IMR-90 (cell line): ENCODE measurements at regions not wholly inside any gene's neighbourhood (a gene's known extent, or its start where the extent isn't known, plus 50 kb on each side); places are given as distances from the start of the nearest gene placed in this dataset.

Source experiments
- ATAC-seq: fragments of 200-7000 bp; cut with Tn5 transposase; 2 replicates; pipeline ENCODE4 v1.9.1; 2020; ENCODE audit warnings: low read depth, mild to moderate bottlenecking, moderate library complexity
- BruUV-seq: library from RNA; stranded (reverse); fragments of 400-500 nt; replicated peaks from 2 replicates; lab custom pipeline; 2021; lab: Mats Ljungman, UMichigan
- CTCF ChIA-PET: fragments of 300-600 bp; formaldehyde crosslinking; extraction: SDS; loops from one replicate; lab custom pipeline; 2021; ENCODE audit warnings: antibody characterized with exemption; lab: Yijun Ruan, JAX
- POLR2A ChIA-PET: fragments of 300-600 bp; sonication (Branson Sonifier 250); formaldehyde crosslinking; loops from one replicate; lab custom pipeline; 2022; ENCODE audit warnings: antibody characterized with exemption; ENCODE audit not compliant: unreplicated experiment; lab: Charles Lee
- DNase-seq: peaks from one replicate; pipeline ENCODE4 v3.0.0; 2013
- H2AFZ ChIP-seq: replicated peaks from 2 replicates; pipeline ENCODE3; 2013; ENCODE audit warnings: low read length, mild to moderate bottlenecking; ENCODE audit not compliant: poor library complexity
- H2AK5ac ChIP-seq: 2 replicates; pipeline ENCODE4 v1.6.1; 2013; ENCODE audit warnings: low read depth, low read length, inconsistent platforms
- H2AK9ac ChIP-seq: replicated peaks from 2 replicates; pipeline ENCODE3; 2013; ENCODE audit warnings: mild to moderate bottlenecking, low read depth, low read length, moderate library complexity; ENCODE audit not compliant: poor library complexity
- H2BK120ac ChIP-seq: 2 replicates; pipeline ENCODE4 v1.6.1; 2013; ENCODE audit warnings: low read depth, low read length, inconsistent platforms
- H2BK15ac ChIP-seq: 3 replicates; pipeline ENCODE4 v1.6.1; 2013; ENCODE audit warnings: low read depth, low read length, inconsistent platforms
- H2BK20ac ChIP-seq: 2 replicates; pipeline ENCODE4 v1.6.1; 2013; ENCODE audit warnings: low read depth, mild to moderate bottlenecking, inconsistent platforms, low read length, moderate library complexity
- H2BK5ac ChIP-seq: 2 replicates; pipeline ENCODE4 v1.6.1; 2013; ENCODE audit warnings: mild to moderate bottlenecking, low read depth, low read length, inconsistent platforms; ENCODE audit not compliant: poor library complexity, severe bottlenecking
- H3K14ac ChIP-seq: replicated peaks from 2 replicates; pipeline ENCODE4 v1.6.1; 2013; ENCODE audit warnings: low read depth, low read length, inconsistent platforms
- H3K18ac ChIP-seq: 2 replicates; pipeline ENCODE4 v1.6.1; 2013; ENCODE audit warnings: low read depth, low read length, control low read depth
- H3K23ac ChIP-seq: 2 replicates; pipeline ENCODE4 v1.6.1; 2013; ENCODE audit warnings: low read depth, low read length, inconsistent platforms
- H3K27ac ChIP-seq: 2 replicates; pipeline ENCODE4 v1.5.1; 2013; ENCODE audit warnings: mild to moderate bottlenecking, control low read depth, low read length; ENCODE audit not compliant: insufficient read depth
- H3K27me3 ChIP-seq: 2 replicates; pipeline ENCODE4 v1.6.1; 2013; ENCODE audit warnings: low read length; ENCODE audit not compliant: control insufficient read depth, insufficient read depth
- H3K36me3 ChIP-seq: 2 replicates; pipeline ENCODE4 v1.6.1; 2013; ENCODE audit warnings: low read length, mixed read lengths; ENCODE audit not compliant: control insufficient read depth, insufficient read depth
- H3K4ac ChIP-seq: 2 replicates; pipeline ENCODE4 v1.6.1; 2013; ENCODE audit warnings: low read depth, low read length, inconsistent platforms
- H3K4me1 ChIP-seq: 2 replicates; pipeline ENCODE4 v1.6.1; 2013; ENCODE audit warnings: low read length, mixed read lengths; ENCODE audit not compliant: control insufficient read depth, insufficient read depth
- H3K4me2 ChIP-seq: 2 replicates; pipeline ENCODE4 v1.6.1; 2013; ENCODE audit warnings: low read depth, mild to moderate bottlenecking, control low read depth, low read length, moderate library complexity
- H3K4me3 ChIP-seq: 2 replicates; pipeline ENCODE4 v1.5.1; 2013; ENCODE audit warnings: low read depth, mild to moderate bottlenecking, control low read depth, low read length, moderate library complexity; ENCODE audit not compliant: insufficient read depth
- H3K56ac ChIP-seq: 2 replicates; pipeline ENCODE4 v1.6.1; 2013; ENCODE audit warnings: low read length, inconsistent platforms; ENCODE audit not compliant: insufficient read depth; ENCODE audit errors: extremely low read depth
- H3K79me1 ChIP-seq, 2 experiments: 2 replicates each; pipeline ENCODE4 v1.6.1; 2013; ENCODE audit warnings: low read length in 2 of 2, inconsistent platforms in 1 of 2, low read depth in 1 of 2
- H3K9ac ChIP-seq: 2 replicates; pipeline ENCODE4 v1.6.1; 2013; ENCODE audit warnings: low read depth, low read length, control low read depth
- H3K9me1 ChIP-seq: 2 replicates; pipeline ENCODE4 v1.6.1; 2013; ENCODE audit warnings: low read length, inconsistent platforms; ENCODE audit not compliant: insufficient read depth
- H3K9me3 ChIP-seq: 2 replicates; pipeline ENCODE4 v1.6.1; 2013; ENCODE audit warnings: low read length; ENCODE audit not compliant: control insufficient read depth, insufficient read depth
- H4K20me1 ChIP-seq: 2 replicates; pipeline ENCODE4 v1.6.1; 2013; ENCODE audit warnings: low read length, inconsistent platforms; ENCODE audit not compliant: insufficient read depth
- H4K5ac ChIP-seq: 2 replicates; pipeline ENCODE4 v1.6.1; 2013; ENCODE audit warnings: mild to moderate bottlenecking, low read depth, low read length, control low read depth
- H4K8ac ChIP-seq, 2 experiments: 2 replicates each; pipeline ENCODE4 v1.6.1; 2013; ENCODE audit warnings: low read depth in 2 of 2, low read length in 2 of 2, control low read depth in 1 of 2, inconsistent platforms in 1 of 2
- H4K91ac ChIP-seq: 2 replicates; pipeline ENCODE4 v1.6.1; 2013; ENCODE audit warnings: low read depth, low read length, inconsistent platforms; ENCODE audit not compliant: insufficient read depth
- BHLHE40 ChIP-seq: fragments of 150-350 bp; IDR thresholded peaks from 2 replicates; pipeline ENCODE4 v1.6.1; 2016; ENCODE audit warnings: mild to moderate bottlenecking, low read depth, low read length
- CEBPB ChIP-seq: IDR thresholded peaks from 2 replicates; pipeline ENCODE4 v1.6.1; 2012; ENCODE audit warnings: low read depth, low read length, improper control_type of control experiment
- CHD1 ChIP-seq: IDR thresholded peaks from 2 replicates; pipeline ENCODE4 v1.6.1; 2012; ENCODE audit warnings: low read depth, low read length, improper control_type of control experiment
- ELK1 ChIP-seq: fragments of 150-350 bp; IDR thresholded peaks from 2 replicates; pipeline ENCODE4 v1.6.1; 2016; ENCODE audit warnings: low read depth, mild to moderate bottlenecking, low read length, moderate library complexity, borderline replicate concordance
- FOS ChIP-seq: fragments of 150-350 bp; IDR thresholded peaks from 2 replicates; pipeline ENCODE4 v1.6.1; 2016; ENCODE audit warnings: low read depth, low read length
- MAFK ChIP-seq: IDR thresholded peaks from 2 replicates; pipeline ENCODE4 v1.6.1; 2012; ENCODE audit warnings: low read depth, low read length, improper control_type of control experiment
- MAZ ChIP-seq: IDR thresholded peaks from 2 replicates; pipeline ENCODE4 v1.6.1; 2012; ENCODE audit warnings: low read depth, mild to moderate bottlenecking, low read length, improper control_type of control experiment, moderate library complexity, borderline replicate concordance
- MXI1 ChIP-seq: IDR thresholded peaks from 2 replicates; pipeline ENCODE4 v1.6.1; 2012; ENCODE audit warnings: low read depth, mild to moderate bottlenecking, low read length, moderate library complexity, borderline replicate concordance
- NFE2L2 ChIP-seq: fragments of 150-350 bp; IDR thresholded peaks from 2 replicates; pipeline ENCODE4 v1.6.1; 2016; ENCODE audit warnings: low read depth, mild to moderate bottlenecking, low read length
- RAD21 ChIP-seq: IDR thresholded peaks from 2 replicates; pipeline ENCODE4 v1.6.1; 2012; ENCODE audit warnings: low read length, improper control_type of control experiment
- RCOR1 ChIP-seq: IDR thresholded peaks from 2 replicates; pipeline ENCODE4 v1.6.1; 2012; ENCODE audit warnings: mild to moderate bottlenecking, low read length, improper control_type of control experiment; ENCODE audit not compliant: insufficient replicate concordance
- RFX5 ChIP-seq: IDR thresholded peaks from 2 replicates; pipeline ENCODE4 v1.8.0; 2012; ENCODE audit warnings: low read depth, mild to moderate bottlenecking, low read length, moderate library complexity
- SMC3 ChIP-seq: fragments of 150-350 bp; IDR thresholded peaks from 2 replicates; pipeline ENCODE4 v1.6.1; 2016; ENCODE audit warnings: low read depth, mild to moderate bottlenecking, antibody characterized with exemption, low read length, moderate library complexity
- WGBS, 2 experiments: methylation state at CpG; one replicate each; pipeline versions ENCODE4 v1.1.5 to v1.1.7; 2013; ENCODE audit warnings: missing lambda C conversion rate in 2 of 2; ENCODE audit not compliant: insufficient read length in 1 of 2; ENCODE audit errors: extremely low coverage in 2 of 2; 5-methylcytosine and 5-hydroxymethylcytosine counted together
- dilution Hi-C: fragments of 300-500 bp; cut with HindIII; formaldehyde crosslinking; loops from one replicate; pipeline ENCODE4 v1.14.3; 2018; ENCODE audit warnings: low sequenced_read_pairs; ENCODE audit not compliant: unreplicated experiment
- in situ Hi-C: fragments of 300-500 bp; cut with MboI; formaldehyde crosslinking; loops from 3 replicates; pipeline ENCODE4 v1.14.3; 2019; ENCODE audit warnings: low sequenced_read_pairs, inconsistent platforms, mixed read lengths
- intact Hi-C: fragments of 100-400 bp; cut with micrococcal nuclease; formaldehyde crosslinking; loops from 2 replicates; pipeline ENCODE4 v1.10.0; 2022
- TF ChIP-seq, protein P1 (sequence below): conservative IDR thresholded peaks from 2 replicates; pipeline ENCODE4 v1.5.1; 2012; ENCODE audit warnings: mild to moderate bottlenecking, low read depth, low read length, improper control_type of control experiment
- TF ChIP-seq, protein P2 (sequence below): fragments of 150-350 bp; IDR thresholded peaks from 2 replicates; pipeline ENCODE4 v1.6.1; 2017; ENCODE audit warnings: mild to moderate bottlenecking, antibody characterized with exemption, low read length, low read depth

DNA sequence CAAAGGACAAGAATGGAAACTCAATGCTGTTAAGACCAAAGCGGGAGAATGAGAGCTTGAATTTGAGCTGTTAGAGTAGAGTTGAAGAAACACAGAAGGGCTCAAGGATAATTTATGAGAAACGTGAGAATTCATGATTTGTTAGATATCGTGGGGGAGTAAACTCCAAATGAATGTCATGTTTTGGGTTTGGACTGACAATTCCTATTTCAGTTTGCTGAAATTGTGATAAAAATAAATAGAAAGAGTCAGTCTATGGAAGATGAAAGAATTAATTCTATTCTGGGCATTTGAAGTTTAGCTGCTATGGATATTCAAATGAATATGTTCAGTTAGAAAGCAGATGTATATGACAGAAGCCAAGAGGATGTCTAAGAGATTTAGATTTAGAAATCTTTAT is 723.4 kb upstream of the PIK3C3 start:
- ChIA-PET CTCF (no interaction called here), POLR2A (no interaction called here)
- intact Hi-C loops (loop anchor here (10.0 kb wide), 1 partner anchor 157 kb away; no protein-coding TSS in a partner anchor), dilution Hi-C loops (no loop called here), in situ Hi-C loops (no loop called here)
- Histone ChIP-seq H3K18ac (no peak overlapping the region), H4K5ac (no peak overlapping the region), H2AK5ac (no peak overlapping the region), H2BK120ac (no peak overlapping the region), H4K20me1 (no peaks in the 10 kb centered on the region), H3K9ac (no peak overlapping the region), H4K91ac (no peak overlapping the region), H3K36me3 (no peaks in the 10 kb centered on the region), H3K23ac (no peak overlapping the region), H2BK5ac (no peak overlapping the region), H3K9me3 (no peaks in the 10 kb centered on the region), H2BK15ac (no peak overlapping the region), H3K14ac (no peak overlapping the region), H2BK20ac (no peak overlapping the region), H3K4me1 (no peaks in the 10 kb centered on the region), H3K4me3 (no peak overlapping the region), H2AK9ac (no peak overlapping the region), H2AFZ (no peak overlapping the region), H3K27me3 (no peaks in the 10 kb centered on the region), H3K27ac (no peak overlapping the region), H3K4ac (no peak overlapping the region), H3K79me1 (no peaks in the 10 kb centered on the region), H3K4me2 (no peak overlapping the region), H4K8ac (no peak overlapping the region), H3K9me1 (no peaks in the 10 kb centered on the region), H3K56ac (no peak overlapping the region)
- no TSS peak for BruUV-seq
- DNase-seq (no peak), ATAC-seq (no peak)
- 83% methylated on average over 1 of the region's 3 CpGs; no CpG with 5 or more reads in 1 of the 2 experiments for WGBS, 2 experiments
- TF ChIP-seq BHLHE40 (no peak), SMC3 (no peak), CHD1 (no peak), MXI1 (no peak), FOS (no peak), RAD21 (no peak), MAZ (no peak), ELK1 (no peak), MAFK (no peak), RFX5 (no peak), RCOR1 (no peak), CEBPB (no peak), NFE2L2 (no peak)
- TF ChIP-seq, protein P1, sequence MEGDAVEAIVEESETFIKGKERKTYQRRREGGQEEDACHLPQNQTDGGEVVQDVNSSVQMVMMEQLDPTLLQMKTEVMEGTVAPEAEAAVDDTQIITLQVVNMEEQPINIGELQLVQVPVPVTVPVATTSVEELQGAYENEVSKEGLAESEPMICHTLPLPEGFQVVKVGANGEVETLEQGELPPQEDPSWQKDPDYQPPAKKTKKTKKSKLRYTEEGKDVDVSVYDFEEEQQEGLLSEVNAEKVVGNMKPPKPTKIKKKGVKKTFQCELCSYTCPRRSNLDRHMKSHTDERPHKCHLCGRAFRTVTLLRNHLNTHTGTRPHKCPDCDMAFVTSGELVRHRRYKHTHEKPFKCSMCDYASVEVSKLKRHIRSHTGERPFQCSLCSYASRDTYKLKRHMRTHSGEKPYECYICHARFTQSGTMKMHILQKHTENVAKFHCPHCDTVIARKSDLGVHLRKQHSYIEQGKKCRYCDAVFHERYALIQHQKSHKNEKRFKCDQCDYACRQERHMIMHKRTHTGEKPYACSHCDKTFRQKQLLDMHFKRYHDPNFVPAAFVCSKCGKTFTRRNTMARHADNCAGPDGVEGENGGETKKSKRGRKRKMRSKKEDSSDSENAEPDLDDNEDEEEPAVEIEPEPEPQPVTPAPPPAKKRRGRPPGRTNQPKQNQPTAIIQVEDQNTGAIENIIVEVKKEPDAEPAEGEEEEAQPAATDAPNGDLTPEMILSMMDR = no peak
- TF ChIP-seq, protein P2, sequence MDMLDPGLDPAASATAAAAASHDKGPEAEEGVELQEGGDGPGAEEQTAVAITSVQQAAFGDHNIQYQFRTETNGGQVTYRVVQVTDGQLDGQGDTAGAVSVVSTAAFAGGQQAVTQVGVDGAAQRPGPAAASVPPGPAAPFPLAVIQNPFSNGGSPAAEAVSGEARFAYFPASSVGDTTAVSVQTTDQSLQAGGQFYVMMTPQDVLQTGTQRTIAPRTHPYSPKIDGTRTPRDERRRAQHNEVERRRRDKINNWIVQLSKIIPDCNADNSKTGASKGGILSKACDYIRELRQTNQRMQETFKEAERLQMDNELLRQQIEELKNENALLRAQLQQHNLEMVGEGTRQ = no peak
